HCT116 (cell line): ENCODE measurements at regions not wholly inside any gene's neighbourhood (a gene's known extent, or its start where the extent isn't known, plus 50 kb on each side); places are given as distances from the start of the nearest gene placed in this dataset.

ENCODE experiments used
- ATAC-seq: fragments of 200-7000 bp; cut with Tn5 transposase; 2 replicates; pipeline ENCODE4 v1.9.1; 2020; ENCODE audit warnings: mild to moderate bottlenecking, moderate library complexity
- BruUV-seq: library from RNA; stranded (reverse); fragments of 400-500 nt; replicated peaks from 2 replicates; lab custom pipeline; 2021; lab: Mats Ljungman, UMichigan
- CTCF ChIA-PET: fragments of 300-600 bp; sonication (Branson Sonifier 250); formaldehyde crosslinking; loops from one replicate; lab custom pipeline; 2021; ENCODE audit warnings: antibody characterized with exemption; lab: Charles Lee
- POLR2A ChIA-PET: fragments of 300-600, 350-600 bp; sonication (Branson Sonifier 250); formaldehyde crosslinking; loops from one replicate; lab custom pipeline; 2021; ENCODE audit warnings: antibody characterized with exemption; lab: Charles Lee
- RAD21 ChIA-PET, 2 experiments: fragments of 300-600 bp; sonication (Branson Sonifier 250); formaldehyde crosslinking; loops; one replicate each; lab custom pipeline; 2023; ENCODE audit warnings: low total read pairs in 2 of 2; ENCODE audit not compliant: uncharacterized antibody in 2 of 2, unreplicated experiment in 2 of 2, low non-redundant PET in 1 of 2; lab: Charles Lee
- DNase-seq: peaks from one replicate; pipeline ENCODE4 v3.0.0-alpha.2; 2010; ENCODE audit warnings: low read depth, low spot score
- H2AFZ ChIP-seq: fragments of 200-600 bp; shearing (Covaris generic), sonication (generic); 2 replicates; pipeline ENCODE4 v1.6.1; 2017; ENCODE audit warnings: low read depth, mixed run types, mixed read lengths, antibody characterized with exemption, low read length; ENCODE audit not compliant: poor library complexity, severe bottlenecking
- H3K27ac ChIP-seq: 2 replicates; pipeline ENCODE4 v1.5.1; 2012; ENCODE audit warnings: low read depth, low read length
- H3K27me3 ChIP-seq: fragments of 200-600 bp; sonication (generic); 2 replicates; pipeline ENCODE4 v1.6.1; 2016; ENCODE audit warnings: mixed run types, low read length, mixed read lengths; ENCODE audit not compliant: insufficient read depth
- H3K36me3 ChIP-seq, 2 experiments: fragments of 200-500 bp in 1 of 2; fragments of 200-600 bp in 1 of 2; sonication (Bioruptor generic) in 1 of 2; sonication (generic) in 1 of 2; 2 replicates each; pipeline versions ENCODE4 v1.5.1 to v1.6.1; 2014 to 2016; ENCODE audit warnings: low read length in 2 of 2, inconsistent platforms in 1 of 2, mixed read lengths in 1 of 2, mixed run types in 1 of 2; ENCODE audit not compliant: insufficient read depth in 2 of 2, control insufficient read depth in 1 of 2
- H3K4me1 ChIP-seq, 2 experiments: fragments of 200-600 bp in 1 of 2; sonication (generic) in 1 of 2; 2 replicates each; pipeline versions ENCODE4 v1.5.1 to v1.6.1; 2012 to 2017; ENCODE audit warnings: low read length in 2 of 2, inconsistent platforms in 1 of 2, mild to moderate bottlenecking in 1 of 2, mixed read lengths in 1 of 2, mixed run types in 1 of 2, moderate library complexity in 1 of 2; ENCODE audit not compliant: insufficient read depth in 2 of 2, control insufficient read depth in 1 of 2
- H3K4me2 ChIP-seq: fragments of 200-600 bp; sonication (generic); 2 replicates; pipeline ENCODE4 v1.6.1; 2017; ENCODE audit warnings: mixed run types, low read length, mixed read lengths
- H3K4me3 ChIP-seq, 2 experiments: fragments of 200-600 bp in 1 of 2; sonication (generic) in 1 of 2; replicated peaks in 1 of 2; 2 replicates each; pipeline ENCODE4 v1.5.1; 2011 to 2016; ENCODE audit warnings: low read length in 2 of 2, control low read depth in 1 of 2, low read depth in 1 of 2, mild to moderate bottlenecking in 1 of 2, mixed read lengths in 1 of 2, mixed run types in 1 of 2
- H3K79me2 ChIP-seq: fragments of 200-600 bp; sonication (generic); 2 replicates; pipeline ENCODE4 v1.6.1; 2017; ENCODE audit warnings: mild to moderate bottlenecking, mixed run types, low read length, moderate library complexity, mixed read lengths; ENCODE audit not compliant: insufficient read depth
- H3K9ac ChIP-seq: fragments of 200-600 bp; sonication (generic); 2 replicates; pipeline ENCODE4 v1.6.1; 2016; ENCODE audit warnings: low read length, mixed read lengths
- H3K9me2 ChIP-seq: fragments of 200-600 bp; sonication (generic), shearing (Covaris generic); 2 replicates; pipeline ENCODE4 v1.6.1; 2017; ENCODE audit warnings: mixed run types, mild to moderate bottlenecking, moderate library complexity; ENCODE audit not compliant: insufficient read depth
- H3K9me3 ChIP-seq, 2 experiments: fragments of 200-500 bp in 1 of 2; fragments of 200-600 bp in 1 of 2; sonication (Bioruptor generic) in 1 of 2; sonication (generic) in 1 of 2; 2 replicates each; pipeline ENCODE4 v1.6.1; 2014 to 2017; ENCODE audit warnings: low read length in 2 of 2, mixed read lengths in 2 of 2, inconsistent platforms in 1 of 2, low read depth in 1 of 2, mild to moderate bottlenecking in 1 of 2, mixed run types in 1 of 2, moderate library complexity in 1 of 2; ENCODE audit not compliant: control insufficient read depth in 1 of 2, insufficient read depth in 1 of 2
- H4K20me1 ChIP-seq: fragments of 200-600 bp; sonication (generic), shearing (Covaris generic); 2 replicates; pipeline ENCODE4 v1.6.1; 2017; ENCODE audit warnings: mixed run types, mild to moderate bottlenecking, moderate library complexity; ENCODE audit not compliant: insufficient read depth
- CBX3 ChIP-seq: IDR thresholded peaks from 2 replicates; pipeline ENCODE4 v1.6.1; 2012; ENCODE audit warnings: low read depth
- CEBPB ChIP-seq: IDR thresholded peaks from 2 replicates; pipeline ENCODE4 v1.6.1; 2012; ENCODE audit warnings: low read depth
- EGR1 ChIP-seq: IDR thresholded peaks from 2 replicates; pipeline ENCODE4 v1.6.1; 2012; ENCODE audit warnings: low read depth
- EZH2phosphoT487 ChIP-seq: fragments of 200-600 bp; IDR thresholded peaks from 2 replicates; pipeline ENCODE4 v1.6.1; 2018; ENCODE audit warnings: antibody characterized with exemption, borderline replicate concordance
- FOSL1 ChIP-seq: IDR thresholded peaks from 2 replicates; pipeline ENCODE4 v1.6.1; 2012; ENCODE audit warnings: low read depth
- JUND ChIP-seq: IDR thresholded peaks from 2 replicates; pipeline ENCODE4 v1.6.1; 2012
- POLR2AphosphoS5 ChIP-seq: IDR thresholded peaks from 2 replicates; pipeline ENCODE4 v1.6.1; 2011; ENCODE audit warnings: mild to moderate bottlenecking, low read depth, low read length, moderate library complexity
- REST ChIP-seq: IDR thresholded peaks from 2 replicates; pipeline ENCODE4 v1.6.1; 2012; ENCODE audit warnings: low read depth
- YY1 ChIP-seq: IDR thresholded peaks from 2 replicates; pipeline ENCODE4 v1.6.1; 2011; ENCODE audit warnings: low read length, low read depth, moderate library complexity, mild to moderate bottlenecking; ENCODE audit not compliant: insufficient replicate concordance; ENCODE audit errors: extremely low read depth
- ZNF274 ChIP-seq: fragments of 200-500 bp; sonication (Bioruptor generic); IDR thresholded peaks from 2 replicates; pipeline ENCODE4 v1.6.1; 2014; ENCODE audit warnings: mild to moderate bottlenecking, low read depth, low read length, inconsistent platforms
- intact Hi-C: fragments of 100-400 bp; cut with micrococcal nuclease; formaldehyde crosslinking; loops from 2 replicates; pipeline ENCODE4 v1.10.0; 2022
- TF ChIP-seq, protein P1 (sequence below): IDR thresholded peaks from 2 replicates; pipeline ENCODE4 v1.6.1; 2011; ENCODE audit warnings: mild to moderate bottlenecking, low read length, moderate library complexity; ENCODE audit not compliant: insufficient replicate concordance; ENCODE audit errors: extremely low read depth
- TF ChIP-seq, protein P2 (sequence below): IDR thresholded peaks from 2 replicates; pipeline ENCODE4 v1.6.1; 2012
- TF ChIP-seq, protein P3 (sequence below): IDR thresholded peaks from 2 replicates; pipeline ENCODE4 v1.6.1; 2012

- TF ChIP-seq, protein P1, sequence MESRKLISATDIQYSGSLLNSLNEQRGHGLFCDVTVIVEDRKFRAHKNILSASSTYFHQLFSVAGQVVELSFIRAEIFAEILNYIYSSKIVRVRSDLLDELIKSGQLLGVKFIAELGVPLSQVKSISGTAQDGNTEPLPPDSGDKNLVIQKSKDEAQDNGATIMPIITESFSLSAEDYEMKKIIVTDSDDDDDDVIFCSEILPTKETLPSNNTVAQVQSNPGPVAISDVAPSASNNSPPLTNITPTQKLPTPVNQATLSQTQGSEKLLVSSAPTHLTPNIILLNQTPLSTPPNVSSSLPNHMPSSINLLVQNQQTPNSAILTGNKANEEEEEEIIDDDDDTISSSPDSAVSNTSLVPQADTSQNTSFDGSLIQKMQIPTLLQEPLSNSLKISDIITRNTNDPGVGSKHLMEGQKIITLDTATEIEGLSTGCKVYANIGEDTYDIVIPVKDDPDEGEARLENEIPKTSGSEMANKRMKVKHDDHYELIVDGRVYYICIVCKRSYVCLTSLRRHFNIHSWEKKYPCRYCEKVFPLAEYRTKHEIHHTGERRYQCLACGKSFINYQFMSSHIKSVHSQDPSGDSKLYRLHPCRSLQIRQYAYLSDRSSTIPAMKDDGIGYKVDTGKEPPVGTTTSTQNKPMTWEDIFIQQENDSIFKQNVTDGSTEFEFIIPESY: no peak
- TF ChIP-seq, protein P2, sequence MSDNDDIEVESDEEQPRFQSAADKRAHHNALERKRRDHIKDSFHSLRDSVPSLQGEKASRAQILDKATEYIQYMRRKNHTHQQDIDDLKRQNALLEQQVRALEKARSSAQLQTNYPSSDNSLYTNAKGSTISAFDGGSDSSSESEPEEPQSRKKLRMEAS: no peak
- TF ChIP-seq CBX3 (no peak), JUND (no peak), ZNF274 (no peak), EZH2phosphoT487 (no peak), EGR1 (no peak), FOSL1 (no peak), POLR2AphosphoS5 (no peak), REST (no peak), CEBPB (no peak), YY1 (no peak)
- TF ChIP-seq, protein P3, sequence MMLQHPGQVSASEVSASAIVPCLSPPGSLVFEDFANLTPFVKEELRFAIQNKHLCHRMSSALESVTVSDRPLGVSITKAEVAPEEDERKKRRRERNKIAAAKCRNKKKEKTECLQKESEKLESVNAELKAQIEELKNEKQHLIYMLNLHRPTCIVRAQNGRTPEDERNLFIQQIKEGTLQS: no peak
- peaks cover 14 to 29% of the 10 kb centered on the region in 2 experiments; a peak in 3 of 4 replicates for H3K9me3 ChIP-seq
- intact Hi-C loops: no loop called here
- H3K9ac ChIP-seq: no peak overlapping the region
- H3K79me2 ChIP-seq: no peaks in the 10 kb centered on the region
- POLR2A ChIA-PET: no interaction called here
- no peaks in the 10 kb centered on the region for H3K9me2 ChIP-seq
- no peaks in the 10 kb centered on the region for H3K27me3 ChIP-seq
- CTCF ChIA-PET: no interaction called here
- H3K4me1 ChIP-seq: no peaks in the 10 kb centered on the region
- no peak overlapping the region for H3K4me2 ChIP-seq
- RAD21 ChIA-PET: no interaction called here
- no peaks in the 10 kb centered on the region for H3K36me3 ChIP-seq
- H2AFZ ChIP-seq: no peak overlapping the region
- no peak overlapping the region for H3K27ac ChIP-seq
- no peaks in the 10 kb centered on the region for H4K20me1 ChIP-seq
- no TSS peak for BruUV-seq
- H3K4me3 ChIP-seq: no peak overlapping the region
- no peak for DNase-seq
- no peak for ATAC-seq
Measured at GRCh38 chr11:81286959-81287358, 1446.7 kb downstream of the FAM181B start.
